K562 (cell line): ENCODE measurements at regions not wholly inside any gene's neighbourhood (a gene's known extent, or its start where the extent isn't known, plus 50 kb on each side); places are given as distances from the start of the nearest gene placed in this dataset.
A peak's percentile ranks its signal among the peaks of the same experiment; 100 is the strongest.

Source experiments
- ASH1L ChIP-seq: fragments of 450-650 bp; IDR thresholded peaks from 2 replicates; pipeline ENCODE4 v1.6.1; 2018; ENCODE audit warnings: borderline replicate concordance, mild to moderate bottlenecking, low read depth; ENCODE audit not compliant: partially characterized antibody
- BCL6 ChIP-seq: fragments of 250-450 bp; sonication (Bioruptor Pico); IDR thresholded peaks from 2 replicates; pipeline ENCODE4 v1.4.0; 2020
- CTBP1 ChIP-seq: fragments of 450-650 bp; IDR thresholded peaks from 2 replicates; pipeline ENCODE4 v1.6.1; 2016; ENCODE audit warnings: borderline replicate concordance
- FOS ChIP-seq: IDR thresholded peaks from 3 replicates; pipeline ENCODE4 v1.6.1; 2011; ENCODE audit not compliant: insufficient read length; ENCODE audit errors: extremely low read depth
- FOXP4 ChIP-seq: sonication (generic); formaldehyde crosslinking; IDR thresholded peaks from 2 replicates; pipeline ENCODE4 v1.8.0; 2022; ENCODE audit warnings: mild to moderate bottlenecking, missing genetic modification reagents, borderline replicate concordance
- JUND ChIP-seq, 2 experiments: IDR thresholded peaks; 2 replicates in 1 of 2; 3 replicates in 1 of 2; pipeline ENCODE4 v1.6.1; 2011; ENCODE audit warnings: borderline replicate concordance in 2 of 2, low read depth in 2 of 2, low read length in 2 of 2, improper control_type of control experiment in 1 of 2, missing biosample characterization in 1 of 2, missing genetic modification characterization in 1 of 2, missing genetic modification reagents in 1 of 2
- MEF2D ChIP-seq: conservative IDR thresholded peaks from 2 replicates; pipeline ENCODE4 v1.6.1; 2016; ENCODE audit warnings: low read depth, missing genetic modification characterization, missing compliant biosample characterization
- NFRKB ChIP-seq: fragments of 450-650 bp; IDR thresholded peaks from 2 replicates; pipeline ENCODE4 v1.6.1; 2016; ENCODE audit warnings: low read depth
- NR2C2 ChIP-seq, 2 experiments: fragments of 200-800 bp in 1 of 2; sonication (Bioruptor generic) in 1 of 2; sonication (generic) in 1 of 2; formaldehyde crosslinking in 1 of 2; IDR thresholded peaks; 2 replicates each; pipeline versions ENCODE4 v1.6.1 to v1.8.0; 2016 to 2022; ENCODE audit warnings: mild to moderate bottlenecking in 1 of 2, missing compliant biosample characterization in 1 of 2, missing genetic modification characterization in 1 of 2, missing genetic modification reagents in 1 of 2
- NR4A1 ChIP-seq, 2 experiments: fragments of 250-450 bp in 1 of 2; fragments of 450-650 bp in 1 of 2; sonication (Bioruptor Pico) in 1 of 2; IDR thresholded peaks; 2 replicates each; pipeline versions ENCODE4 v1.4.0 to v1.6.1; 2016 to 2020; ENCODE audit warnings: mild to moderate bottlenecking in 2 of 2, missing compliant biosample characterization in 1 of 2, missing genetic modification characterization in 1 of 2, moderate library complexity in 1 of 2
- POU5F1 ChIP-seq: fragments of 150-350 bp; IDR thresholded peaks from 2 replicates; pipeline ENCODE4 v1.6.1; 2014; ENCODE audit warnings: borderline replicate concordance, low read length, low read depth, mild to moderate bottlenecking; ENCODE audit not compliant: partially characterized antibody
- PTTG1 ChIP-seq: fragments of 450-650 bp; IDR thresholded peaks from 2 replicates; pipeline ENCODE4 v1.6.1; 2016; ENCODE audit warnings: low read depth, mild to moderate bottlenecking, missing genetic modification characterization, missing compliant biosample characterization
- RCOR1 ChIP-seq, 2 experiments: IDR thresholded peaks; 2 replicates each; pipeline ENCODE4 v1.6.1; 2012; ENCODE audit warnings: low read depth in 2 of 2, low read length in 2 of 2, borderline replicate concordance in 1 of 2, improper control_type of control experiment in 1 of 2
- RNF219 ChIP-seq: fragments of 250-450 bp; sonication (Bioruptor Pico); IDR thresholded peaks from 2 replicates; pipeline ENCODE4 v1.5.0; 2022; ENCODE audit warnings: mild to moderate bottlenecking
- SMC3 ChIP-seq: conservative IDR thresholded peaks from 2 replicates; pipeline ENCODE4 v1.6.1; 2011; ENCODE audit warnings: low read depth, low read length, improper control_type of control experiment; ENCODE audit not compliant: insufficient read depth
- U2AF2 ChIP-seq: fragments of 200-400 bp; formaldehyde crosslinking; optimal IDR thresholded peaks from 2 replicates; pipeline ENCODE3; 2017; ENCODE audit warnings: low read depth, mild to moderate bottlenecking, low read length
- ZBTB34 ChIP-seq: fragments of 250-450 bp; sonication (Bioruptor Pico); IDR thresholded peaks from 2 replicates; pipeline ENCODE4 v1.8.0; 2021; ENCODE audit warnings: mild to moderate bottlenecking, moderate library complexity
- ZKSCAN3 ChIP-seq: fragments of 250-450 bp; sonication (Bioruptor Pico); IDR thresholded peaks from 2 replicates; pipeline ENCODE4 v1.4.0; 2020
- ZNF232 ChIP-seq: sonication (generic); formaldehyde crosslinking; IDR thresholded peaks from 2 replicates; pipeline ENCODE4 v1.8.0; 2022; ENCODE audit warnings: mild to moderate bottlenecking, missing genetic modification reagents
- ZNF445 ChIP-seq: fragments of 250-450 bp; sonication (Bioruptor Pico); IDR thresholded peaks from 2 replicates; pipeline ENCODE4 v1.4.0; 2020; ENCODE audit warnings: low read depth, mild to moderate bottlenecking, moderate library complexity
- ZNF449 ChIP-seq: fragments of 250-450 bp; sonication (Bioruptor Pico); IDR thresholded peaks from 2 replicates; pipeline ENCODE4 v1.8.0; 2022; ENCODE audit warnings: moderate library complexity, mild to moderate bottlenecking, inconsistent platforms

- no peak for TF ChIP-seq RNF219 (CRISPR knock-in tag)
- no peak for TF ChIP-seq FOXP4 (CRISPR knock-in tag)
- no peak for TF ChIP-seq ASH1L
- no peak for TF ChIP-seq POU5F1
- TF ChIP-seq NFRKB = peak; percentile 71
- no peak for TF ChIP-seq FOS
- TF ChIP-seq BCL6 (CRISPR knock-in tag) = no peak
- no peak for TF ChIP-seq ZBTB34 (CRISPR knock-in tag)
- TF ChIP-seq ZKSCAN3 (CRISPR knock-in tag) = no peak
- TF ChIP-seq NR2C2 (CRISPR knock-in tag; IDR thresholded peaks at IDR 0.05) = no peak
- 0 out of 2 replicates have a peak, but pooled peaks have one; percentile 20 for TF ChIP-seq NR2C2 (tag; IDR thresholded peaks at IDR 0.05)
- TF ChIP-seq ZNF445 = no peak
- no peak for TF ChIP-seq ZNF449 (CRISPR knock-in tag)
- peak; percentile 64 for TF ChIP-seq CTBP1
- no peak for TF ChIP-seq SMC3
- no peak for TF ChIP-seq MEF2D (tag)
- TF ChIP-seq JUND (IDR thresholded peaks at IDR 0.05; ENCODE audit: borderline replicate concordance, low read depth, low read length) = no peak
- peak; percentile 21; the same call in 1 of the 3 replicates for TF ChIP-seq JUND (tag; IDR thresholded peaks at IDR 0.05; ENCODE audit: borderline replicate concordance, low read depth, low read length)
- TF ChIP-seq RCOR1 (IDR thresholded peaks at IDR 0.05; ENCODE audit: borderline replicate concordance in 1 of 2, low read depth in 2 of 2, low read length in 2 of 2) = peak in 1 of 2 experiments; percentile 67; a peak in 2 of 4 replicates
- TF ChIP-seq U2AF2 = no peak
- no peak for TF ChIP-seq NR4A1 (CRISPR knock-in tag; IDR thresholded peaks at IDR 0.05)
- no peak for TF ChIP-seq NR4A1 (tag; IDR thresholded peaks at IDR 0.05)
- no peak for TF ChIP-seq PTTG1 (tag)
- TF ChIP-seq ZNF232 (CRISPR knock-in tag) = no peak
Measured at GRCh38 chr1:65554829-65555228, 134.4 kb downstream of the LEPR start (continued).
